ENCODE measurements at regions not wholly inside any gene's neighbourhood (a gene's known extent, or its start where the extent isn't known, plus 50 kb on each side); places are given as distances from the start of the nearest gene placed in this dataset.

- Histone ChIP-seq H3K27ac (no peak overlapping the region), H3K9me3 (no peaks in the 10 kb centered on the region), H3K27me3 (no peaks in the 10 kb centered on the region), H3K4me3 (no peak overlapping the region), H3K36me3 (no peaks in the 10 kb centered on the region), H3K4me1 (no peaks in the 10 kb centered on the region)
- TF ChIP-seq POLR2A (IDR thresholded peaks at IDR 0.05) = no peak
- TF ChIP-seq, protein P1, sequence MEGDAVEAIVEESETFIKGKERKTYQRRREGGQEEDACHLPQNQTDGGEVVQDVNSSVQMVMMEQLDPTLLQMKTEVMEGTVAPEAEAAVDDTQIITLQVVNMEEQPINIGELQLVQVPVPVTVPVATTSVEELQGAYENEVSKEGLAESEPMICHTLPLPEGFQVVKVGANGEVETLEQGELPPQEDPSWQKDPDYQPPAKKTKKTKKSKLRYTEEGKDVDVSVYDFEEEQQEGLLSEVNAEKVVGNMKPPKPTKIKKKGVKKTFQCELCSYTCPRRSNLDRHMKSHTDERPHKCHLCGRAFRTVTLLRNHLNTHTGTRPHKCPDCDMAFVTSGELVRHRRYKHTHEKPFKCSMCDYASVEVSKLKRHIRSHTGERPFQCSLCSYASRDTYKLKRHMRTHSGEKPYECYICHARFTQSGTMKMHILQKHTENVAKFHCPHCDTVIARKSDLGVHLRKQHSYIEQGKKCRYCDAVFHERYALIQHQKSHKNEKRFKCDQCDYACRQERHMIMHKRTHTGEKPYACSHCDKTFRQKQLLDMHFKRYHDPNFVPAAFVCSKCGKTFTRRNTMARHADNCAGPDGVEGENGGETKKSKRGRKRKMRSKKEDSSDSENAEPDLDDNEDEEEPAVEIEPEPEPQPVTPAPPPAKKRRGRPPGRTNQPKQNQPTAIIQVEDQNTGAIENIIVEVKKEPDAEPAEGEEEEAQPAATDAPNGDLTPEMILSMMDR (IDR thresholded peaks at IDR 0.05) = no peak
- WGBS (ENCODE audit: insufficient coverage, low coverage, low lambda C conversion rate, missing lambda C conversion rate) = 57% methylated on average over 9 of the region's 9 CpGs
- intact Hi-C loops (cut with DNase I) = no loop called here
- DNase-seq = no peak
- ATAC-seq = no peak
These were observed 204.2 kb upstream of the MTNR1B start for GRCh38 chr11:92765082-92765840.

- H3K36me3 ChIP-seq = no peaks in the 10 kb centered on the region
- intact Hi-C loops (cut with DNase I) = no loop called here
- 19% methylated on average over 10 of the region's 10 CpGs for WGBS (ENCODE audit: insufficient coverage, low coverage, low lambda C conversion rate, missing lambda C conversion rate)
- TF ChIP-seq POLR2A (IDR thresholded peaks at IDR 0.05) = no peak
- TF ChIP-seq, protein P1 (IDR thresholded peaks at IDR 0.05) = no peak
- H3K27me3 ChIP-seq = no peaks in the 10 kb centered on the region
- DNase-seq (peak in 2 of 3 donors; percentile 35 to 50), ATAC-seq (peak; percentile 76 to 88 (median 84))
- H3K9me3 ChIP-seq = no peaks in the 10 kb centered on the region
- H3K4me3 ChIP-seq = no peak overlapping the region
- peak overlapping the region in 1 of 3 donors; percentile 38 for H3K27ac ChIP-seq
- no peaks in the 10 kb centered on the region for H3K4me1 ChIP-seq
These were observed 203.5 kb upstream of the MTNR1B start for GRCh38 chr11:92765965-92766371.

- ATAC-seq = no peak
- H3K36me3 ChIP-seq = no peaks in the 10 kb centered on the region
- TF ChIP-seq POLR2A (IDR thresholded peaks at IDR 0.05) = no peak
- TF ChIP-seq, protein P1 (IDR thresholded peaks at IDR 0.05) = no peak
- no peak overlapping the region for H3K4me3 ChIP-seq
- H3K27ac ChIP-seq = peak overlapping the region in 1 of 3 donors; percentile 38
- 28% methylated on average over 5 of the region's 7 CpGs for WGBS (ENCODE audit: insufficient coverage, low coverage, low lambda C conversion rate, missing lambda C conversion rate)
- H3K27me3 ChIP-seq = no peaks in the 10 kb centered on the region
- no peaks in the 10 kb centered on the region for H3K4me1 ChIP-seq
- H3K9me3 ChIP-seq = no peaks in the 10 kb centered on the region
- intact Hi-C loops (cut with DNase I) = no loop called here
- DNase-seq = no peak
These were observed 202.8 kb upstream of the MTNR1B start for GRCh38 chr11:92766698-92767097.

DNA sequence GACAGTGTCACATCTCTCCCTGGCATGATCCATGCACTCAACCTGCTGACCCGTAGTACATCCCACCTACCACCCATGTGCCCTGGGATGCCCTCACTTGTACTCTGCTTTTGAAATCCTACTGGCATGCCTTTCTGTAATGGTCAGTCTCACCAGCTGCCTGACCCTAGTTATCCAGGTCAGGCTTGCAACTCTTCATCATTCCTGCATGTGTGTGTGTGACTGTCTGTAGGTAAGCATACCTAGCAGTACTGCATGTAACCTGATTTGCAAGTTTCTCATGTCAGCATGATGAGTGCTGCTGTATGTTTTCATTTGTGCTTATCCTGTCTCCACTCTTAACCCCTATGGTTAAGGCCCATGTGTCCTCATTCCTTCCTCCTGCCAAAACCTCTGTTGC lies 202.0 kb upstream of the MTNR1B start:
- TF ChIP-seq, protein P1 (IDR thresholded peaks at IDR 0.05) = no peak
- TF ChIP-seq POLR2A (IDR thresholded peaks at IDR 0.05) = no peak
- no peaks in the 10 kb centered on the region for H3K27me3 ChIP-seq
- WGBS (ENCODE audit: insufficient coverage, low coverage, low lambda C conversion rate, missing lambda C conversion rate) = no CpG with 5 or more reads among the region's 1 CpG
- no peaks in the 10 kb centered on the region for H3K36me3 ChIP-seq
- ATAC-seq (no peak), DNase-seq (no peak)
- intact Hi-C loops (cut with DNase I) = no loop called here
- H3K4me1 ChIP-seq = no peaks in the 10 kb centered on the region
- H3K9me3 ChIP-seq = no peaks in the 10 kb centered on the region
- H3K27ac ChIP-seq = no peak overlapping the region
- H3K4me3 ChIP-seq = no peak overlapping the region
